Activated CD4-positive, alpha-beta T cell treated with anti-CD3 and anti-CD28 coated beads, Interleukin-2, Interleukin-6, amounts not matched to agents 100 ng/mL and 50 ng/mL, durations not matched to agents 16 hours and 8 hours (primary cell): ENCODE measurements at regions not wholly inside any gene's neighbourhood (a gene's known extent, or its start where the extent isn't known, plus 50 kb on each side); places are given as distances from the start of the nearest gene placed in this dataset.
"Not testable (repeated sequence)": the region's sequence is repeated elsewhere in the genome, so short reads cannot be mapped to it uniquely, and the experiment has no call there.

Source experiments
- DNase-seq: peaks from one replicate; pipeline ENCODE4 v3.0.0-alpha.2; 2020

GRCh38 chr2:238502088-238502810 is 75.5 kb downstream of the ASB1 start:
- no peak for DNase-seq

GRCh38 chr2:238502956-238503791 is 76.4 kb downstream of the ASB1 start:
- no peak for DNase-seq

- DNase-seq, result no peak
Measured at GRCh38 chr2:238504181-238504931, 77.6 kb downstream of the ASB1 start.

GRCh38 chr2:238505119-238505891 is 78.6 kb downstream of the ASB1 start:
- no peak for DNase-seq

- no peak for DNase-seq
Measured at GRCh38 chr2:238505892-238506280, 79.2 kb downstream of the ASB1 start.

- no peak for DNase-seq
Measured at GRCh38 chr2:238506371-238507068, 79.8 kb downstream of the ASB1 start.

- no peak for DNase-seq
Measured at GRCh38 chr2:238507836-238508235, 81.1 kb downstream of the ASB1 start.

- no peak for DNase-seq
Measured at GRCh38 chr2:238509151-238509835, 82.6 kb downstream of the ASB1 start.

GRCh38 chr2:238509903-238510302 is 83.2 kb downstream of the ASB1 start:
- DNase-seq, result no peak

- DNase-seq, result no peak
Measured at GRCh38 chr2:238510911-238511613, 84.3 kb downstream of the ASB1 start.

- no peak for DNase-seq
Measured at GRCh38 chr2:238511614-238511950, 84.9 kb downstream of the ASB1 start.

GRCh38 chr2:238512247-238512867 is 85.6 kb downstream of the ASB1 start:
- DNase-seq, result no peak

- DNase-seq, result peak; percentile 50
Measured at GRCh38 chr2:238513346-238513745, 86.6 kb downstream of the ASB1 start.

GRCh38 chr2:238514024-238514423 is 87.3 kb downstream of the ASB1 start:
- not testable (repeated sequence) for DNase-seq

- DNase-seq, result no peak
Measured at GRCh38 chr2:238515377-238515776, 88.7 kb downstream of the ASB1 start.

- no peak for DNase-seq
Measured at GRCh38 chr2:238517209-238517608, 90.5 kb downstream of the ASB1 start.

GRCh38 chr2:238518172-238518820 is 91.6 kb downstream of the ASB1 start:
- DNase-seq, result no peak

GRCh38 chr2:238518821-238519186 is 92.1 kb downstream of the ASB1 start:
- no peak for DNase-seq

- DNase-seq, result no peak
Measured at GRCh38 chr2:238520359-238520886, 93.7 kb downstream of the ASB1 start.

- no peak for DNase-seq
Measured at GRCh38 chr2:238521002-238521401, 94.3 kb downstream of the ASB1 start.
